CD4-positive, alpha-beta memory T cell (primary cell): ENCODE measurements at regions not wholly inside any gene's neighbourhood (a gene's known extent, or its start where the extent isn't known, plus 50 kb on each side); places are given as distances from the start of the nearest gene placed in this dataset.

Experiments
- CTCF ChIA-PET: fragments of 350-600 bp; sonication (Branson Sonifier 250); formaldehyde crosslinking; loops from one replicate; lab custom pipeline; 2021; ENCODE audit warnings: inconsistent platforms; ENCODE audit not compliant: partially characterized antibody; lab: Charles Lee
- POLR2A ChIA-PET: fragments of 350-600 bp; sonication (Branson Sonifier 250); formaldehyde crosslinking; loops from one replicate; lab custom pipeline; 2021; ENCODE audit not compliant: partially characterized antibody; lab: Charles Lee
- DNase-seq, 5 donors: peaks; one replicate each; pipeline versions ENCODE4 v3.0.0 to v3.0.0-alpha.2; 2020 to 2022; ENCODE audit warnings: mixed read lengths in 1 of 5
- H3K27ac ChIP-seq: one replicate; pipeline ENCODE4 v1.7.0; 2013; ENCODE audit warnings: low read depth, low read length
- H3K27me3 ChIP-seq: 2 replicates; pipeline ENCODE4 v1.7.0; 2013; ENCODE audit warnings: mild to moderate bottlenecking, low read length, moderate library complexity; ENCODE audit not compliant: insufficient read depth
- H3K36me3 ChIP-seq: 2 replicates; pipeline ENCODE4 v1.7.0; 2013; ENCODE audit warnings: mild to moderate bottlenecking, low read length, moderate library complexity; ENCODE audit not compliant: insufficient read depth
- H3K4me1 ChIP-seq: 2 replicates; pipeline ENCODE4 v1.7.0; 2013; ENCODE audit warnings: mild to moderate bottlenecking, low read length, moderate library complexity; ENCODE audit not compliant: insufficient read depth
- H3K4me3 ChIP-seq, 2 donors: one replicate each; pipeline ENCODE4 v1.7.0; 2013; ENCODE audit warnings: low read length in 2 of 2, mild to moderate bottlenecking in 1 of 2
- H3K9me3 ChIP-seq, 2 donors: one replicate each; pipeline ENCODE4 v1.7.0; 2013; ENCODE audit warnings: low read length in 2 of 2, control low read depth in 1 of 2; ENCODE audit not compliant: control insufficient read depth in 1 of 2
- H3K27ac Mint-ChIP-seq, 7 donors: one replicate each; pipeline ENCODE4 v1.8.0; 2020 to 2021; ENCODE audit warnings: mixed read lengths in 7 of 7, mild to moderate bottlenecking in 6 of 7, inconsistent platforms in 3 of 7, moderate library complexity in 3 of 7
- H3K27me3 Mint-ChIP-seq, 2 donors: one replicate each; pipeline ENCODE4 v1.8.0; 2020 to 2021; ENCODE audit warnings: mixed read lengths in 2 of 2
- H3K36me3 Mint-ChIP-seq, 2 donors: one replicate each; pipeline ENCODE4 v1.8.0; 2020 to 2021; ENCODE audit warnings: mixed read lengths in 2 of 2, inconsistent platforms in 1 of 2, mild to moderate bottlenecking in 1 of 2
- H3K4me1 Mint-ChIP-seq, 4 donors: one replicate each; pipeline ENCODE4 v1.8.0; 2020 to 2021; ENCODE audit warnings: mixed read lengths in 4 of 4, mild to moderate bottlenecking in 1 of 4
- H3K4me3 Mint-ChIP-seq, 8 donors: one replicate each; pipeline ENCODE4 v1.8.0; 2020 to 2021; ENCODE audit warnings: mixed read lengths in 8 of 8, mild to moderate bottlenecking in 7 of 8, moderate library complexity in 6 of 8, inconsistent platforms in 3 of 8
- H3K9me3 Mint-ChIP-seq, 8 donors: one replicate each; pipeline ENCODE4 v1.8.0; 2020 to 2021; ENCODE audit warnings: mixed read lengths in 8 of 8, mild to moderate bottlenecking in 5 of 8, inconsistent platforms in 3 of 8, moderate library complexity in 1 of 8
- intact Hi-C: fragments of 100-400 bp; cut with micrococcal nuclease; formaldehyde crosslinking; loops from one replicate; pipeline ENCODE4 v1.15.1; 2023

DNA sequence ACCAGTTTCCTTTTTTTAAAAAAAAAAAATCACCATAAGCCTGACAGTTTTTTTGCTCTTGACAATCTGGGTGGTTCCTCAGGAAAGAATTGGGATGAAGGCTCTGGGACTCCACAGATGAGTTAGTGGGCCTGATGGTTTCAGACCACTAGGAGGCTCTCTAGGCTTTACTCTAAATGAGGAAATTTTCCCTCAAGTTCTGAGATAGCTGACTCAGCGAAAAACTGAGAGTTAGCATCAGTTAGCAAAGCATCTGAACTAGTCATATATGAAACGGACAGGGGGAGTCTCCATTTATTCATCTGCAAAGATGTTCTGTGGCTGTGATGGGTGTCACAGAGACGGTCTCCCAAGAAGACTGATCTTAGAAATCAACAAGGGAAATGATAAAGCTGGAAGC lies 314.3 kb upstream of the OR4E1 start:
- Mint-ChIP-seq H3K27ac (peak overlapping the region in 3 of 7 donors; percentile 6 to 70 (median 35)), H3K9me3 (no peaks in the 10 kb centered on the region), H3K36me3 (no peaks in the 10 kb centered on the region), H3K4me3 (peak overlapping the region in 1 of 8 donors; percentile 44), H3K4me1 (peaks cover 4 to 7% (median 6%) of the 10 kb centered on the region in 4 donors), H3K27me3 (peaks cover 0 to 4% of the 10 kb centered on the region in 2 donors)
- POLR2A ChIA-PET: interaction anchor here (0.9 to 5.8 kb wide), 6 partner anchors 9 to 582 kb away, joined by 3 to 43 read pairs (median 4); no protein-coding TSS in a partner anchor
- Histone ChIP-seq H3K27me3 (no peaks in the 10 kb centered on the region), H3K36me3 (no peaks in the 10 kb centered on the region), H3K9me3 (no peaks in the 10 kb centered on the region), H3K4me1 (no peaks in the 10 kb centered on the region), H3K4me3 (no peak overlapping the region), H3K27ac (no peak overlapping the region)
- peak in 1 of 5 donors; percentile 24 for DNase-seq
- intact Hi-C loops: no loop called here
- CTCF ChIA-PET: interaction anchor here (0.7 to 2.6 kb wide), 9 partner anchors 9 to 616 kb away, joined by 3 to 17 read pairs (median 3); no protein-coding TSS in a partner anchor

DNA sequence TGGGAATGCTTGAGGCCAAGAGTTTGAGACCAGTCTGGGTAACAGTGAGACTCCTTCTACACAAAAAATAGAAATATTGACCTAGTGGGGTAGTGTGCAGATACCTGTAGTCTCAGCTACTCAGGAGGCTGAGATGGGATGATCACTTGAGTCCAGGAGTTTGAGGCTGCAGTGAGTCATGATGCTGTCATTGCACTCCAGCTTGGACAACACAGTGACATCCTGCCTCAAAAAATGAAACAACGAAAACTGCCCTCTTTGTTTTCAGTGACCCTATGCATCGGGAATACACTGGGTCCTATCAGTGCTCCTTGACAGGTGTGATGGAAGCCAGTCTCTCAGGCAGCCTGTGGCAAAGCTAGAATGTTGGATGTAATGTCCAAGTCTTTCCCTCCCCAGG lies 311.5 kb upstream of the OR4E1 start:
- H3K4me3 ChIP-seq: no peak overlapping the region
- no peaks in the 10 kb centered on the region for H3K27me3 ChIP-seq
- no peak overlapping the region for H3K27ac ChIP-seq
- ChIA-PET POLR2A (no interaction called here), CTCF (interaction anchor here (1.1 kb wide), 1 partner anchor 887 kb away, joined by 3 read pairs; the partner anchor contains the start of gene LRP10)
- H3K27me3 Mint-ChIP-seq: peaks cover 0 to 2% of the 10 kb centered on the region in 2 donors
- H3K36me3 ChIP-seq: no peaks in the 10 kb centered on the region
- H3K9me3 ChIP-seq: no peaks in the 10 kb centered on the region
- no peak overlapping the region for H3K27ac Mint-ChIP-seq
- H3K4me1 Mint-ChIP-seq: peaks cover 4 to 6% (median 5%) of the 10 kb centered on the region in 4 donors
- no peak for DNase-seq
- no peaks in the 10 kb centered on the region for H3K36me3 Mint-ChIP-seq
- intact Hi-C loops: no loop called here
- H3K9me3 Mint-ChIP-seq: no peaks in the 10 kb centered on the region
- H3K4me1 ChIP-seq: no peaks in the 10 kb centered on the region
- H3K4me3 Mint-ChIP-seq: no peak overlapping the region

DNA sequence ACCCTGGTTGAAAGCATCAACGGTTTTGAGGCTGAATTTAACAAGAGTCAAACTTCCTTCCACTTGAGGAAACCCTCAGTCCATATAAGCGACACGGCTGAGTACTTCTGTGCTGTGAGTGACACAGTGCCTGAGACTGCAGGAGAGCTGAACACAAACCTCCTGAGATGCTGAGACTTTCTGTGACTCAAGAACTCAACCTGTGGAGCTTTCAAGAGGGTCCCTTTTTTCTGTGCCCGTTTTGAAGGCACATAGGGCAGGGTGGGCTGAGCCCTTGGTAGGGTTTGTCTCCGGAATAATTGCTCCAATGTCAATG lies 305.3 kb upstream of the OR4E1 start:
- Histone ChIP-seq H3K27ac (no peak overlapping the region), H3K4me3 (no peak overlapping the region), H3K36me3 (no peaks in the 10 kb centered on the region), H3K9me3 (no peaks in the 10 kb centered on the region), H3K4me1 (peaks cover 7% of the 10 kb centered on the region), H3K27me3 (no peaks in the 10 kb centered on the region)
- H3K4me3 Mint-ChIP-seq: peak overlapping the region; percentile 68 to 81 (median 74)
- intact Hi-C loops: loop anchor here (1.0 to 2.0 kb wide), 3 partner anchors 38 to 577 kb away; no protein-coding TSS in a partner anchor
- peaks cover 0 to 2% of the 10 kb centered on the region in 2 donors for H3K27me3 Mint-ChIP-seq
- no peaks in the 10 kb centered on the region for H3K9me3 Mint-ChIP-seq
- POLR2A ChIA-PET: interaction anchor here (0.7 to 2.4 kb wide), 25 partner anchors 9 to 610 kb away, joined by 3 to 15 read pairs (median 4); partner anchors contain the start of gene DAD1
- no peaks in the 10 kb centered on the region for H3K36me3 Mint-ChIP-seq
- peaks cover 6 to 30% (median 19%) of the 10 kb centered on the region in 4 donors for H3K4me1 Mint-ChIP-seq
- CTCF ChIA-PET: interaction anchor here (0.8 to 4.0 kb wide), 20 partner anchors 9 to 873 kb away, joined by 3 to 46 read pairs (median 5); no protein-coding TSS in a partner anchor
- DNase-seq: no peak
- peak overlapping the region in 5 of 7 donors; percentile 31 to 83 (median 66) for H3K27ac Mint-ChIP-seq

DNA sequence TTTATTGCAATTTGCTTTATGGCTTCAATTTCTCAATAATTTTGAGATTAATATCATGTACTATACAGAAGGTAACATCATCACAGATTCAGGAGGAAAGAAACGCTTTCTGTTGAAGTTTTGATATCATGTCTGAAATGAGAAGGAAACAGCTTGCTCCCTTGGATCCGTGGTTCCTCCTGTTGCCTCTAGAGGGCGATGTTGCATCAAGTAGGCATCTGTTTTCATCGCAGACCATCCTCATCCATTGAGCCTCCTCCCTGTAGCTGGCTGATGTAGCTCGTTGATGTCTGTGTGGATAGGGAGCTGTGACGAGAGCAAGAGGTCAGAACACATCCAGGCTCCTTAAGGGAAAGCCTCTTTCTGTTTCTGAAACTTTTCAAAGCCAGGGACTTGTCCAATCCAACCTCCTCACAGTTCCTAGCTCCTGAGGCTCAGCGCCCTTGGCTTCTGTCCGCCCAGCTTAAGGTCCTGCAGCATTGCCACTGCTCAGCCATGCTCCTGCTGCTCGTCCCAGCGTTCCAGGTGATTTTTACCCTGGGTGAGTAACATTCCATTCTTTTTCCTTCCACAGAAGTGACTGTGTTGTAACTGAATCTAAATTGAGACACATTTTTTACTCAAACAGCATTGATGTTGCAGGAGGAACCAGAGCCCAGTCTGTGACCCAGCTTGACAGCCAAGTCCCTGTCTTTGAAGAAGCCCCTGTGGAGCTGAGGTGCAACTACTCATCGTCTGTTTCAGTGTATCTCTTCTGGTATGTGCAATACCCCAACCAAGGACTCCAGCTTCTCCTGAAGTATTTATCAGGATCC lies 304.8 kb upstream of the OR4E1 start:
- peak overlapping the region in 5 of 7 donors; percentile 14 to 83 (median 66) for H3K27ac Mint-ChIP-seq
- POLR2A ChIA-PET: interaction anchor here (0.6 to 2.4 kb wide), 32 partner anchors 10 to 611 kb away, joined by 3 to 15 read pairs (median 4); partner anchors contain the start of gene DAD1
- no peaks in the 10 kb centered on the region for H3K9me3 Mint-ChIP-seq
- peaks cover 0 to 2% of the 10 kb centered on the region in 2 donors for H3K27me3 Mint-ChIP-seq
- peaks cover 7% of the 10 kb centered on the region for H3K4me1 ChIP-seq
- no peak overlapping the region for H3K27ac ChIP-seq
- intact Hi-C loops: loop anchor here (1.0 to 2.0 kb wide), 3 partner anchors 38 to 578 kb away; no protein-coding TSS in a partner anchor
- H3K36me3 ChIP-seq: no peaks in the 10 kb centered on the region
- H3K4me1 Mint-ChIP-seq: peaks cover 6 to 30% (median 19%) of the 10 kb centered on the region in 4 donors
- CTCF ChIA-PET: interaction anchor here (0.7 to 4.0 kb wide), 29 partner anchors 8 to 874 kb away, joined by 3 to 46 read pairs (median 5); no protein-coding TSS in a partner anchor
- no peaks in the 10 kb centered on the region for H3K27me3 ChIP-seq
- peak; percentile 60 to 63 (median 60) for DNase-seq
- H3K4me3 Mint-ChIP-seq: peak overlapping the region; percentile 68 to 81 (median 74)
- H3K36me3 Mint-ChIP-seq: no peaks in the 10 kb centered on the region
- H3K9me3 ChIP-seq: no peaks in the 10 kb centered on the region
- H3K4me3 ChIP-seq: no peak overlapping the region

DNA sequence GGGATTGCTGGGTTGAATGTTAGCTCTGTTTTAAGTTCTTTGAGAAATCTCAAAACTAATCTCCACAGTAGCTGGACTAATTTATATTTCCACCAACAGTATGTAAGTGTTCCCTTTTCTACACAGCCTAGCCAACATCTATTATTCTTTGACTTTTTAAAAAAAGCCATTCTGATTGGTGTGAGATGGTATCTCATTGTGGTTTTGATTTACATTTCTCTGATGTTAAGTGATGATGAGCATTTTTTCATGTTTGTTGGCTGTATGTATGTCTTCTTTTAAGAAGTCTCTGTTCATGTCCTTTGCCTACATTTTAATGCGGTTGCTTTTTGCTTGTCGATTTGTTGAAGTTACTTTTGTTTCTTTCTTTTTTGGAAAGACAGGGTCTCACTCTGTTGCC lies 301.1 kb upstream of the OR4E1 start:
- intact Hi-C loops: no loop called here
- H3K9me3 ChIP-seq: no peaks in the 10 kb centered on the region
- Mint-ChIP-seq H3K9me3 (peaks cover 0 to 1% (median 0%) of the 10 kb centered on the region in 8 donors), H3K27ac (peak overlapping the region in 6 of 7 donors; percentile 23 to 76 (median 47)), H3K27me3 (peaks cover 0 to 2% of the 10 kb centered on the region in 2 donors), H3K4me3 (peak overlapping the region; percentile 34 to 81 (median 67)), H3K4me1 (peaks cover 7 to 30% (median 20%) of the 10 kb centered on the region in 4 donors), H3K36me3 (no peaks in the 10 kb centered on the region)
- peaks cover 7% of the 10 kb centered on the region for H3K4me1 ChIP-seq
- ChIA-PET POLR2A (interaction anchor here (0.9 to 2.0 kb wide), 2 partner anchors 10 to 586 kb away, joined by 4 to 8 read pairs; no protein-coding TSS in a partner anchor), CTCF (no interaction called here)
- H3K27ac ChIP-seq: no peak overlapping the region
- no peaks in the 10 kb centered on the region for H3K27me3 ChIP-seq
- H3K36me3 ChIP-seq: no peaks in the 10 kb centered on the region
- no peak overlapping the region for H3K4me3 ChIP-seq
- peak in 4 of 5 donors; percentile 29 to 49 (median 45) for DNase-seq

DNA sequence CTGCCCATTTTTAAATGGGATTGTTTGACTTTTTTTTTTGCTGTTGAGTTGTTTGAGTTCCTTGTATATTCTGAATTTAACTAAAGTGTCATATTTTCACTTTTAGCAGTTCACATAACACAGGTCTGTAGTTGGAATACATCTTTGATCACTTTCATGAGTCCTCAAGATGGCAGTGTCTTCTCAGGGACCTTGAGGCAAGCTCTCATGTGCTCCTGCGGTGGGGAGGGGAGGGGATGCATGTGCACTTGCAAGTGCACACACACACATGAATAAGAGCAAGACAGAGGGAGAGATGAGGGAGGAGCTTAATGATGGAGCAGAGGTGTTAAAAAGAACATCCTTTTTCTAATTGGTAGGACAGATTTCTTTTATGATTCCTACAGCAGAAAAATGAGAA lies 291.4 kb upstream of the OR4E1 start:
- Histone ChIP-seq H3K27ac (no peak overlapping the region), H3K36me3 (no peaks in the 10 kb centered on the region), H3K27me3 (no peaks in the 10 kb centered on the region), H3K4me1 (peaks cover 21% of the 10 kb centered on the region), H3K4me3 (no peak overlapping the region), H3K9me3 (no peaks in the 10 kb centered on the region)
- ChIA-PET POLR2A (interaction anchor here (0.7 to 2.1 kb wide), 17 partner anchors 10 to 605 kb away, joined by 3 to 12 read pairs (median 4); no protein-coding TSS in a partner anchor), CTCF (interaction anchor here (0.6 to 3.2 kb wide), 5 partner anchors 14 to 889 kb away, joined by 3 to 24 read pairs (median 4); no protein-coding TSS in a partner anchor)
- Mint-ChIP-seq H3K4me1 (peaks cover 8 to 23% (median 13%) of the 10 kb centered on the region in 4 donors), H3K27me3 (peaks cover 0 to 3% of the 10 kb centered on the region in 2 donors), H3K9me3 (peaks cover 0 to 2% (median 0%) of the 10 kb centered on the region in 8 donors), H3K4me3 (peak overlapping the region; percentile 36 to 73 (median 66)), H3K27ac (peak overlapping the region; percentile 23 to 93 (median 65)), H3K36me3 (no peaks in the 10 kb centered on the region)
- peak; percentile 34 to 74 (median 58) for DNase-seq
- intact Hi-C loops: loop anchor here (1.0 kb wide), 2 partner anchors 591 to 605 kb away; no protein-coding TSS in a partner anchor
